GM12892 (cell line): ENCODE measurements at regions not wholly inside any gene's neighbourhood (a gene's known extent, or its start where the extent isn't known, plus 50 kb on each side); places are given as distances from the start of the nearest gene placed in this dataset.

Experiments used
- POLR2A ChIP-seq: IDR thresholded peaks from 2 replicates; pipeline ENCODE4 v1.6.1; 2011; ENCODE audit warnings: low read depth, low read length, control low read depth
- POLR2AphosphoS5 ChIP-seq: IDR thresholded peaks from 2 replicates; pipeline ENCODE4 v1.6.1; 2011; ENCODE audit warnings: low read depth, low read length, control low read depth
- TAF1 ChIP-seq: IDR thresholded peaks from 2 replicates; pipeline ENCODE4 v1.6.1; 2011; ENCODE audit warnings: low read depth, mild to moderate bottlenecking, control low read depth, low read length, borderline replicate concordance

- no peak for TF ChIP-seq POLR2AphosphoS5
- TF ChIP-seq TAF1: no peak
- no peak for TF ChIP-seq POLR2A
These were observed 222.6 kb upstream of the ST6GAL2 start for GRCh38 chr2:107108556-107108955.
